HEK293T (cell line): ENCODE measurements at regions not wholly inside any gene's neighbourhood (a gene's known extent, or its start where the extent isn't known, plus 50 kb on each side); places are given as distances from the start of the nearest gene placed in this dataset.

ENCODE experiments used
- ARNT ChIP-seq: fragments of 450-650 bp; IDR thresholded peaks from 2 replicates; pipeline ENCODE4 v1.6.1; 2017; ENCODE audit warnings: mild to moderate bottlenecking
- BHLHE40 ChIP-seq: fragments of 450-650 bp; IDR thresholded peaks from 2 replicates; pipeline ENCODE4 v1.6.1; 2016; ENCODE audit warnings: mild to moderate bottlenecking, moderate library complexity, borderline replicate concordance
- CTBP1 ChIP-seq: fragments of 450-650 bp; IDR thresholded peaks from 2 replicates; pipeline ENCODE4 v1.6.1; 2016; ENCODE audit warnings: borderline replicate concordance
- FOXK2 ChIP-seq: fragments of 450-650 bp; IDR thresholded peaks from 2 replicates; pipeline ENCODE4 v1.6.1; 2016; ENCODE audit warnings: mild to moderate bottlenecking
- HDGF ChIP-seq: fragments of 450-650 bp; IDR thresholded peaks from 2 replicates; pipeline ENCODE4 v1.6.1; 2017; ENCODE audit warnings: antibody characterized with exemption, borderline replicate concordance
- SP1 ChIP-seq: fragments of 450-650 bp; IDR thresholded peaks from 2 replicates; pipeline ENCODE4 v1.6.1; 2017
- SUZ12 ChIP-seq: fragments of 450-650 bp; IDR thresholded peaks from 2 replicates; pipeline ENCODE4 v1.6.1; 2016; ENCODE audit warnings: mild to moderate bottlenecking

GRCh38 chr3:99286266-99286845, 352.0 kb upstream of the COL8A1 start:
- TF ChIP-seq BHLHE40 (no peak), FOXK2 (no peak), SP1 (no peak), HDGF (no peak), ARNT (no peak), CTBP1 (no peak), SUZ12 (no peak)
